Ovary (tissue), 7 donors: ENCODE measurements at regions not wholly inside any gene's neighbourhood (a gene's known extent, or its start where the extent isn't known, plus 50 kb on each side); places are given as distances from the start of the nearest gene placed in this dataset.

ENCODE experiments used
- DNase-seq, 5 donors: peaks; one replicate each; pipeline ENCODE4 v3.0.0-alpha.2; 2019 to 2020
- H3K27ac ChIP-seq, 2 donors: fragments of 200-600 bp; one replicate each; pipeline versions ENCODE4 v1.5.1 to v1.8.0; 2019 to 2022
- H3K27me3 ChIP-seq: fragments of 200-600 bp; one replicate; pipeline ENCODE4 v1.8.0; 2022
- H3K36me3 ChIP-seq: fragments of 200-600 bp; sonication (generic); one replicate; pipeline ENCODE4 v1.5.1; 2019
- H3K4me1 ChIP-seq: one replicate; pipeline ENCODE4 v1.8.1; 2013; ENCODE audit warnings: mild to moderate bottlenecking, moderate library complexity; ENCODE audit not compliant: insufficient read depth
- H3K4me3 ChIP-seq: fragments of 200-600 bp; sonication (generic); one replicate; pipeline ENCODE4 v1.5.1; 2017
- H3K9me3 ChIP-seq, 2 donors: fragments of 200-600 bp in 1 of 2; sonication (generic) in 1 of 2; one replicate each; pipeline versions ENCODE4 v1.5.1 to v1.8.1; 2013 to 2019; ENCODE audit warnings: mild to moderate bottlenecking in 1 of 2, moderate library complexity in 1 of 2
- EP300 ChIP-seq: sonication (generic); formaldehyde crosslinking; IDR thresholded peaks from one replicate; pipeline ENCODE4 v1.6.1; 2017; ENCODE audit warnings: antibody characterized with exemption
- POLR2A ChIP-seq: fragments of 450-650 bp; IDR thresholded peaks from one replicate; pipeline ENCODE4 v1.6.1; 2017; ENCODE audit warnings: antibody characterized with exemption, mild to moderate bottlenecking, moderate library complexity
- WGBS, 3 donors: extraction: QIAGEN DNeasy Blood & Tissue Kit in 1 of 3; methylation state at CpG; one replicate each; pipeline versions ENCODE4 v1.1.5 to v1.1.7; 2013 to 2017; 5-methylcytosine and 5-hydroxymethylcytosine counted together
- intact Hi-C, 4 donors: fragments of 100-400 bp; cut with DNase I; formaldehyde crosslinking; loops; one replicate each; pipeline versions ENCODE4 v1.11.0 to v1.15.1; 2022 to 2023
- TF ChIP-seq, protein P1 (sequence below), 3 donors: fragments of 450-650 bp in 2 of 3; fragments of 200-600 bp in 1 of 3; IDR thresholded peaks; one replicate each; pipeline versions ENCODE4 v1.5.1 to v1.8.0; 2016 to 2022; ENCODE audit warnings: antibody characterized with exemption in 3 of 3, mild to moderate bottlenecking in 1 of 3
- donor health status: DM: no; HTN: no; CAD: no; lungs with moderate emphysema.
- donor health status: DM: no; HTN: no; CAD: no.
- donor health status: Bipolar disorder and iron deficiency.
- donor health status: DM: no; HTN: no; CAD: no.
- donor health status: DM: yes; HTN: yes; CAD: no.

- Histone ChIP-seq H3K36me3 (no peaks in the 10 kb centered on the region), H3K27ac (peak overlapping the region; percentile 99 to 100), H3K4me3 (peak overlapping the region; percentile 83), H3K27me3 (no peaks in the 10 kb centered on the region), H3K9me3 (no peaks in the 10 kb centered on the region), H3K4me1 (peaks cover 8% of the 10 kb centered on the region)
- peak; percentile 77 to 85 (median 81) for DNase-seq
- intact Hi-C loops, result loop anchor here in 2 of 4 donors (2.0 to 10.0 kb wide), 4 partner anchors 65 to 357 kb away; partner anchors contain the start of genes LEPR (in 2 of the 2), LEPROT (in 2 of the 2) and AK4 (in 1 of the 2)
- TF ChIP-seq POLR2A (peak; percentile 85), EP300 (no peak)
- TF ChIP-seq, protein P1, sequence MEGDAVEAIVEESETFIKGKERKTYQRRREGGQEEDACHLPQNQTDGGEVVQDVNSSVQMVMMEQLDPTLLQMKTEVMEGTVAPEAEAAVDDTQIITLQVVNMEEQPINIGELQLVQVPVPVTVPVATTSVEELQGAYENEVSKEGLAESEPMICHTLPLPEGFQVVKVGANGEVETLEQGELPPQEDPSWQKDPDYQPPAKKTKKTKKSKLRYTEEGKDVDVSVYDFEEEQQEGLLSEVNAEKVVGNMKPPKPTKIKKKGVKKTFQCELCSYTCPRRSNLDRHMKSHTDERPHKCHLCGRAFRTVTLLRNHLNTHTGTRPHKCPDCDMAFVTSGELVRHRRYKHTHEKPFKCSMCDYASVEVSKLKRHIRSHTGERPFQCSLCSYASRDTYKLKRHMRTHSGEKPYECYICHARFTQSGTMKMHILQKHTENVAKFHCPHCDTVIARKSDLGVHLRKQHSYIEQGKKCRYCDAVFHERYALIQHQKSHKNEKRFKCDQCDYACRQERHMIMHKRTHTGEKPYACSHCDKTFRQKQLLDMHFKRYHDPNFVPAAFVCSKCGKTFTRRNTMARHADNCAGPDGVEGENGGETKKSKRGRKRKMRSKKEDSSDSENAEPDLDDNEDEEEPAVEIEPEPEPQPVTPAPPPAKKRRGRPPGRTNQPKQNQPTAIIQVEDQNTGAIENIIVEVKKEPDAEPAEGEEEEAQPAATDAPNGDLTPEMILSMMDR (IDR thresholded peaks at IDR 0.05), result no peak
- 0 to 1% (median 1%) methylated on average over 42 to 61 of the region's 61 CpGs for WGBS, 3 donors
These were observed 80.4 kb upstream of the AK4 start for GRCh38 chr1:65067491-65068201.

GRCh38 chr1:65068202-65069010 lies 79.6 kb upstream of the AK4 start:
- H3K4me1 ChIP-seq, result peaks cover 2% of the 10 kb centered on the region
- H3K27ac ChIP-seq, result peak overlapping the region; percentile 99 to 100
- H3K36me3 ChIP-seq, result no peaks in the 10 kb centered on the region
- H3K27me3 ChIP-seq, result no peaks in the 10 kb centered on the region
- intact Hi-C loops, result loop anchor here in 2 of 4 donors (5.0 to 10.0 kb wide), 3 partner anchors 66 to 356 kb away; partner anchors contain the start of genes LEPR (in 2 of the 2) and LEPROT (in 2 of the 2)
- DNase-seq, result peak in 1 of 5 donors; percentile 18
- peak overlapping the region; percentile 83 for H3K4me3 ChIP-seq
- WGBS, 3 donors, result 0 to 1% (median 1%) methylated on average over 20 of the region's 20 CpGs
- H3K9me3 ChIP-seq, result no peaks in the 10 kb centered on the region
- TF ChIP-seq POLR2A, result no peak
- no peak for TF ChIP-seq EP300
- TF ChIP-seq, protein P1 (IDR thresholded peaks at IDR 0.05), result no peak

- intact Hi-C loops, result loop anchor here in 2 of 4 donors (5.0 to 10.0 kb wide), 3 partner anchors 67 to 356 kb away; partner anchors contain the start of genes LEPR (in 2 of the 2) and LEPROT (in 2 of the 2)
These were observed 78.9 kb upstream of the AK4 start for GRCh38 chr1:65069011-65069565.

More at GRCh38 chr1:65069011-65069565, 78.9 kb upstream of the AK4 start:
- peak overlapping the region; percentile 99 to 100 for H3K27ac ChIP-seq
- TF ChIP-seq EP300 (no peak), POLR2A (no peak)
- TF ChIP-seq, protein P1 (IDR thresholded peaks at IDR 0.05), result no peak
- WGBS, 3 donors, result 27 to 32% (median 30%) methylated on average over 6 of the region's 6 CpGs
- no peak for DNase-seq
- no peaks in the 10 kb centered on the region for H3K27me3 ChIP-seq
- no peaks in the 10 kb centered on the region for H3K36me3 ChIP-seq
- H3K9me3 ChIP-seq, result no peaks in the 10 kb centered on the region
- no peaks in the 10 kb centered on the region for H3K4me1 ChIP-seq
- peak overlapping the region; percentile 83 for H3K4me3 ChIP-seq
